ENCODE measurements at regions not wholly inside any gene's neighbourhood (a gene's known extent, or its start where the extent isn't known, plus 50 kb on each side); places are given as distances from the start of the nearest gene placed in this dataset.

GRCh38 chr10:43773736-43774135, 125.1 kb upstream of the ZNF32 start:
- TF ChIP-seq, protein P1, sequence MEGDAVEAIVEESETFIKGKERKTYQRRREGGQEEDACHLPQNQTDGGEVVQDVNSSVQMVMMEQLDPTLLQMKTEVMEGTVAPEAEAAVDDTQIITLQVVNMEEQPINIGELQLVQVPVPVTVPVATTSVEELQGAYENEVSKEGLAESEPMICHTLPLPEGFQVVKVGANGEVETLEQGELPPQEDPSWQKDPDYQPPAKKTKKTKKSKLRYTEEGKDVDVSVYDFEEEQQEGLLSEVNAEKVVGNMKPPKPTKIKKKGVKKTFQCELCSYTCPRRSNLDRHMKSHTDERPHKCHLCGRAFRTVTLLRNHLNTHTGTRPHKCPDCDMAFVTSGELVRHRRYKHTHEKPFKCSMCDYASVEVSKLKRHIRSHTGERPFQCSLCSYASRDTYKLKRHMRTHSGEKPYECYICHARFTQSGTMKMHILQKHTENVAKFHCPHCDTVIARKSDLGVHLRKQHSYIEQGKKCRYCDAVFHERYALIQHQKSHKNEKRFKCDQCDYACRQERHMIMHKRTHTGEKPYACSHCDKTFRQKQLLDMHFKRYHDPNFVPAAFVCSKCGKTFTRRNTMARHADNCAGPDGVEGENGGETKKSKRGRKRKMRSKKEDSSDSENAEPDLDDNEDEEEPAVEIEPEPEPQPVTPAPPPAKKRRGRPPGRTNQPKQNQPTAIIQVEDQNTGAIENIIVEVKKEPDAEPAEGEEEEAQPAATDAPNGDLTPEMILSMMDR (IDR thresholded peaks at IDR 0.05): no peak
- no peak for TF ChIP-seq POLR2A (IDR thresholded peaks at IDR 0.05)
